Bronchial epithelial cell (primary cell): ENCODE measurements at regions not wholly inside any gene's neighbourhood (a gene's known extent, or its start where the extent isn't known, plus 50 kb on each side); places are given as distances from the start of the nearest gene placed in this dataset.
A peak's percentile ranks its signal among the peaks of the same experiment; 100 is the strongest.
"Not testable (repeated sequence)": the region's sequence is repeated elsewhere in the genome, so short reads cannot be mapped to it uniquely, and the experiment has no call there.

Source experiments
- DNase-seq: peaks from one replicate; pipeline ENCODE4 v3.0.0-alpha.2; 2010; ENCODE audit warnings: low read depth
- FAIRE-seq: peaks from 2 replicates; lab custom pipeline; 2011; peaks lifted over from hg19 to GRCh38; lab: Jason Lieb, UNC
- H3K27me3 ChIP-seq: 2 replicates; pipeline ENCODE4 v1.5.1; 2011; ENCODE audit warnings: low read length; ENCODE audit not compliant: control insufficient read depth, insufficient read depth
- H3K36me3 ChIP-seq: 2 replicates; pipeline ENCODE4 v1.5.1; 2011; ENCODE audit warnings: low read length; ENCODE audit not compliant: control insufficient read depth, insufficient read depth
- H3K4me3 ChIP-seq: 2 replicates; pipeline ENCODE4 v1.5.1; 2011; ENCODE audit warnings: mild to moderate bottlenecking, low read depth, low read length, control low read depth
- CTCF ChIP-seq: IDR thresholded peaks from 2 replicates; pipeline ENCODE4 v1.5.1; 2011; ENCODE audit warnings: mild to moderate bottlenecking, moderate library complexity, low read length, control low read depth, inconsistent platforms; ENCODE audit not compliant: insufficient read depth, severe bottlenecking

GRCh38 chr2:234363647-234364294 is 133.1 kb downstream of the ARL4C start:
- Histone ChIP-seq H3K4me3 (no peak overlapping the region), H3K27me3 (no peaks in the 10 kb centered on the region), H3K36me3 (no peaks in the 10 kb centered on the region)
- TF ChIP-seq CTCF: no peak
- DNase-seq: no peak
- peak; percentile 18 for FAIRE-seq

GRCh38 chr2:234363011-234363487 is 133.8 kb downstream of the ARL4C start:
- H3K27me3 ChIP-seq: no peaks in the 10 kb centered on the region
- H3K36me3 ChIP-seq: no peaks in the 10 kb centered on the region
- no peak overlapping the region for H3K4me3 ChIP-seq
- FAIRE-seq: no peak
- peak; percentile 12 for DNase-seq
- TF ChIP-seq CTCF: no peak

GRCh38 chr2:234360313-234360975 is 136.4 kb downstream of the ARL4C start:
- FAIRE-seq, H3K4me3 ChIP-seq, H3K27me3 ChIP-seq, DNase-seq, H3K36me3 ChIP-seq: not testable (repeated sequence)

GRCh38 chr2:234357666-234358065 is 139.2 kb downstream of the ARL4C start:
- no peak overlapping the region for H3K4me3 ChIP-seq
- no peaks in the 10 kb centered on the region for H3K27me3 ChIP-seq
- no peak for FAIRE-seq
- no peak for TF ChIP-seq CTCF
- no peak for DNase-seq
- no peaks in the 10 kb centered on the region for H3K36me3 ChIP-seq

- FAIRE-seq: no peak
- H3K36me3 ChIP-seq: no peaks in the 10 kb centered on the region
- no peaks in the 10 kb centered on the region for H3K27me3 ChIP-seq
- H3K4me3 ChIP-seq: no peak overlapping the region
- TF ChIP-seq CTCF: no peak
- DNase-seq: no peak
Measured at GRCh38 chr2:234355808-234356365, 141.0 kb downstream of the ARL4C start.

- H3K27me3 ChIP-seq: no peaks in the 10 kb centered on the region
- no peak overlapping the region for H3K4me3 ChIP-seq
- H3K36me3 ChIP-seq: no peaks in the 10 kb centered on the region
- FAIRE-seq: no peak
- no peak for DNase-seq
- no peak for TF ChIP-seq CTCF
Measured at GRCh38 chr2:234355021-234355720, 141.7 kb downstream of the ARL4C start.
